ENCODE measurements at regions not wholly inside any gene's neighbourhood (a gene's known extent, or its start where the extent isn't known, plus 50 kb on each side); places are given as distances from the start of the nearest gene placed in this dataset.

DNA sequence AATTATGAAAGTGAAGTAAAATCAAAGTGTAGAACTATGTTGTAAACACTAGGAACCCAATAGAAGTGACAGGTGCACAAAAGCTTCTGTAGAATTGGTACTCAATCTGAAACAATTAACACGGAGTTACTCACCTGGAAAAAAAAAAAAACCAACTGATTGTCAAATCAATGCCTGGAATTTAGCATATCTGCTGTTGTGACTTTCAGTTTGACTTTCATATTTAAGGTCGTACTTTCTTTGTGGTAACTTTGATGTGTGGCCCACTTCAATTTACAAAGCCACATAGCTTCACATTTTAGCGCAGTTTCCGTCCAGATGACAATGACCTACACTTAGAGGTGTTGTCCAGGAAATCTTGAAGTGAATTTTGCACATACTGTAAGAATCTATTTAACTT lies 1124.9 kb downstream of the STIM2 start:
- Histone ChIP-seq H3K9me3 (ENCODE audit: insufficient read depth, low read depth) (no peaks in the 10 kb centered on the region), H3K36me3 (ENCODE audit: low read depth) (no peaks in the 10 kb centered on the region), H3K4me3 (no peak overlapping the region), H4K20me1 (ENCODE audit: insufficient read depth) (no peaks in the 10 kb centered on the region), H3K79me2 (ENCODE audit: low read depth) (no peaks in the 10 kb centered on the region), H3K27ac (no peak overlapping the region), H3K4me2 (no peak overlapping the region), H3K9me2 (ENCODE audit: insufficient read depth) (0 out of 2 replicates have a peak, but pooled peaks cover 6% of the 10 kb centered on the region), H3K4me1 (replicated peaks; ENCODE audit: insufficient read depth) (no peaks in the 10 kb centered on the region), H2AFZ (no peak overlapping the region), H3F3A (ENCODE audit: insufficient read depth, low read depth) (no peaks in the 10 kb centered on the region), H3K27me3 (ENCODE audit: insufficient read depth, low read depth) (no peaks in the 10 kb centered on the region)
- no peak for TF ChIP-seq EZH2 (IDR thresholded peaks at IDR 0.05; ENCODE audit: low read depth)
- TF ChIP-seq, protein P1, sequence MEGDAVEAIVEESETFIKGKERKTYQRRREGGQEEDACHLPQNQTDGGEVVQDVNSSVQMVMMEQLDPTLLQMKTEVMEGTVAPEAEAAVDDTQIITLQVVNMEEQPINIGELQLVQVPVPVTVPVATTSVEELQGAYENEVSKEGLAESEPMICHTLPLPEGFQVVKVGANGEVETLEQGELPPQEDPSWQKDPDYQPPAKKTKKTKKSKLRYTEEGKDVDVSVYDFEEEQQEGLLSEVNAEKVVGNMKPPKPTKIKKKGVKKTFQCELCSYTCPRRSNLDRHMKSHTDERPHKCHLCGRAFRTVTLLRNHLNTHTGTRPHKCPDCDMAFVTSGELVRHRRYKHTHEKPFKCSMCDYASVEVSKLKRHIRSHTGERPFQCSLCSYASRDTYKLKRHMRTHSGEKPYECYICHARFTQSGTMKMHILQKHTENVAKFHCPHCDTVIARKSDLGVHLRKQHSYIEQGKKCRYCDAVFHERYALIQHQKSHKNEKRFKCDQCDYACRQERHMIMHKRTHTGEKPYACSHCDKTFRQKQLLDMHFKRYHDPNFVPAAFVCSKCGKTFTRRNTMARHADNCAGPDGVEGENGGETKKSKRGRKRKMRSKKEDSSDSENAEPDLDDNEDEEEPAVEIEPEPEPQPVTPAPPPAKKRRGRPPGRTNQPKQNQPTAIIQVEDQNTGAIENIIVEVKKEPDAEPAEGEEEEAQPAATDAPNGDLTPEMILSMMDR (conservative IDR thresholded peaks at IDR 0.05): no peak
- ChIA-PET CTCF (no interaction called here), POLR2A (ENCODE audit: unreplicated experiment) (no interaction called here)
- DNase-seq: no peak
- intact Hi-C loops (cut with micrococcal nuclease; ENCODE audit: unreplicated experiment): no loop called here
- BruUV-seq (replicated peaks): no TSS peak

DNA sequence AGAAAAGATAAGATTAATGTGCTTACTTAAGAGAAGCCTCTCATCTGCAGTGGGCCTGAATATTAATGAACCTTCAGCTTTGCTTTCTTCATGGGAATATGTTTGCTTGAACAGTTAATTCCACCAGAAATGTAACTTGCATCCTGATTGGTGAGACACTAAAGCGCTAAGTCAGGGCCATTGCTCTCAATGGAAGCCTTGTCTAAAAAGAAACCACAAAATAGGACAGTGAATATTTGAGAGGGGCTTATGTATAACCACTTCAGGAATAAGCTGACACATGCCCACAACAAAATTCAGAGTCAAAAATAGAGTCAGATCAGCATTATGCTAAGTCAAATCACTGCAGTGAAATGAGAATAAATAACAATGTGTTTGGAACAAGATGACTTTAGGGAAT lies 1125.8 kb downstream of the STIM2 start:
- Histone ChIP-seq H3K36me3 (ENCODE audit: low read depth) (no peaks in the 10 kb centered on the region), H3K4me2 (no peak overlapping the region), H3K27ac (no peak overlapping the region), H3K4me3 (no peak overlapping the region), H3K79me2 (ENCODE audit: low read depth) (no peaks in the 10 kb centered on the region), H2AFZ (no peak overlapping the region), H3F3A (ENCODE audit: insufficient read depth, low read depth) (no peaks in the 10 kb centered on the region), H3K4me1 (replicated peaks; ENCODE audit: insufficient read depth) (no peaks in the 10 kb centered on the region), H4K20me1 (ENCODE audit: insufficient read depth) (no peaks in the 10 kb centered on the region), H3K9me3 (ENCODE audit: insufficient read depth, low read depth) (no peaks in the 10 kb centered on the region), H3K27me3 (ENCODE audit: insufficient read depth, low read depth) (no peaks in the 10 kb centered on the region), H3K9me2 (ENCODE audit: insufficient read depth) (0 out of 2 replicates have a peak, but pooled peaks cover 6% of the 10 kb centered on the region)
- no TSS peak for BruUV-seq (replicated peaks)
- DNase-seq: no peak
- intact Hi-C loops (cut with micrococcal nuclease; ENCODE audit: unreplicated experiment): no loop called here
- POLR2A ChIA-PET (ENCODE audit: unreplicated experiment): no interaction called here
- CTCF ChIA-PET: no interaction called here
- TF ChIP-seq EZH2 (IDR thresholded peaks at IDR 0.05; ENCODE audit: low read depth): no peak
- TF ChIP-seq, protein P1 (conservative IDR thresholded peaks at IDR 0.05): no peak

DNA sequence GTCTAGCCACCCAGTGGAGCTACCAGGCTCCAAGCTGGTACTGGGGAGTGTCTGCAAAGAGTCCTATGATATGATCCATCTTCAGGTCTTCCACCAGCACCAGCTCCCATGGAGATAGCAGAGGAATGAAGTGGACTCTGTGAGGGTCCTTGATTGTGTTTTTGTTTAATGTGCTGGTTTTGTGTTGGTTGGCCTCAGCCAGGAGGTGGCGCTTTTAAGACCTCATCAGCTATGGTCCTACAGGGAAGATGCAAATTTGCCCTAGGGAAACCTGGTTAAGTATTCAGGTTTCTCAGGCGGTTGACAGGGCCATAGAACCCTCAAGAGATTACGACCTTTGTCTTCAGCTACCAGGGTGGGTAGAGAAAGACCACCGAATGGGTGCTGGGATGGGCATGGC lies 1141.1 kb downstream of the STIM2 start:
- no peaks in the 10 kb centered on the region for H3K9me3 ChIP-seq (ENCODE audit: insufficient read depth, low read depth)
- no peak for TF ChIP-seq EZH2 (IDR thresholded peaks at IDR 0.05; ENCODE audit: low read depth)
- TF ChIP-seq, protein P1 (conservative IDR thresholded peaks at IDR 0.05): no peak
- no peak overlapping the region for H3K4me2 ChIP-seq
- no peaks in the 10 kb centered on the region for H3F3A ChIP-seq (ENCODE audit: insufficient read depth, low read depth)
- DNase-seq: no peak
- ChIA-PET CTCF (no interaction called here), POLR2A (ENCODE audit: unreplicated experiment) (no interaction called here)
- no peaks in the 10 kb centered on the region for H3K36me3 ChIP-seq (ENCODE audit: low read depth)
- H4K20me1 ChIP-seq (ENCODE audit: insufficient read depth): no peaks in the 10 kb centered on the region
- no peaks in the 10 kb centered on the region for H3K79me2 ChIP-seq (ENCODE audit: low read depth)
- no peak overlapping the region for H3K4me3 ChIP-seq
- no peak overlapping the region for H2AFZ ChIP-seq
- BruUV-seq (replicated peaks): no TSS peak
- no peaks in the 10 kb centered on the region for H3K27me3 ChIP-seq (ENCODE audit: insufficient read depth, low read depth)
- no peaks in the 10 kb centered on the region for H3K9me2 ChIP-seq (ENCODE audit: insufficient read depth)
- no peaks in the 10 kb centered on the region for H3K4me1 ChIP-seq (replicated peaks; ENCODE audit: insufficient read depth)
- intact Hi-C loops (cut with micrococcal nuclease; ENCODE audit: unreplicated experiment): no loop called here
- no peak overlapping the region for H3K27ac ChIP-seq
